H9 (cell line): ENCODE measurements at regions not wholly inside any gene's neighbourhood (a gene's known extent, or its start where the extent isn't known, plus 50 kb on each side); places are given as distances from the start of the nearest gene placed in this dataset.

ENCODE experiments used
- DNase-seq: peaks from one replicate; pipeline ENCODE4 v3.0.0-alpha.2; 2017
- H2AFZ ChIP-seq: one replicate; pipeline ENCODE4 v1.6.1; 2013; ENCODE audit warnings: mild to moderate bottlenecking, low read length, control low read depth, moderate library complexity
- H2AK5ac ChIP-seq: 2 replicates; pipeline ENCODE4 v1.6.1; 2013; ENCODE audit warnings: low read length, control low read depth, mixed read lengths; ENCODE audit not compliant: insufficient read length
- H2BK120ac ChIP-seq: one replicate; pipeline ENCODE4 v1.6.1; 2013; ENCODE audit warnings: low read depth, mild to moderate bottlenecking, low read length, control low read depth, inconsistent platforms; ENCODE audit not compliant: poor library complexity, severe bottlenecking
- H2BK12ac ChIP-seq: 2 replicates; pipeline ENCODE4 v1.6.1; 2013; ENCODE audit warnings: low read length, control low read depth, mixed read lengths, low read depth; ENCODE audit not compliant: insufficient read length
- H2BK15ac ChIP-seq: 2 replicates; pipeline ENCODE4 v1.6.1; 2013; ENCODE audit warnings: low read depth, low read length, control low read depth
- H2BK20ac ChIP-seq: one replicate; pipeline ENCODE4 v1.6.1; 2013; ENCODE audit warnings: low read depth, mild to moderate bottlenecking, low read length, control low read depth, inconsistent platforms; ENCODE audit not compliant: poor library complexity, severe bottlenecking
- H2BK5ac ChIP-seq: 2 replicates; pipeline ENCODE4 v1.6.1; 2013; ENCODE audit warnings: low read length, control low read depth, mixed read lengths; ENCODE audit not compliant: insufficient read length
- H3K14ac ChIP-seq: 2 replicates; pipeline ENCODE4 v1.6.1; 2013; ENCODE audit warnings: low read length, control low read depth; ENCODE audit not compliant: insufficient read depth
- H3K18ac ChIP-seq: 2 replicates; pipeline ENCODE4 v1.6.1; 2013; ENCODE audit warnings: low read depth, mild to moderate bottlenecking, mixed read lengths, low read length, control low read depth; ENCODE audit not compliant: insufficient read length
- H3K23ac ChIP-seq: 2 replicates; pipeline ENCODE4 v1.6.1; 2013; ENCODE audit warnings: low read length, control low read depth, mixed read lengths, low read depth; ENCODE audit not compliant: insufficient read length
- H3K23me2 ChIP-seq: 2 replicates; pipeline ENCODE4 v1.6.1; 2013; ENCODE audit warnings: low read depth, mild to moderate bottlenecking, mixed read lengths, low read length, control low read depth; ENCODE audit not compliant: insufficient read length, poor library complexity, severe bottlenecking
- H3K27ac ChIP-seq: 2 replicates; pipeline ENCODE4 v1.5.1; 2013; ENCODE audit warnings: low read length, control low read depth, mixed read lengths, low read depth; ENCODE audit not compliant: insufficient read length
- H3K27me3 ChIP-seq: 2 replicates; pipeline ENCODE4 v1.6.1; 2013; ENCODE audit warnings: low read length, control low read depth, inconsistent platforms; ENCODE audit not compliant: insufficient read depth
- H3K4ac ChIP-seq: 2 replicates; pipeline ENCODE4 v1.6.1; 2013; ENCODE audit warnings: low read depth, mild to moderate bottlenecking, control low read depth, inconsistent platforms, low read length, moderate library complexity
- H3K4me1 ChIP-seq: 2 replicates; pipeline ENCODE4 v1.6.1; 2013; ENCODE audit warnings: low read length, control low read depth, inconsistent platforms; ENCODE audit not compliant: insufficient read depth
- H3K4me2 ChIP-seq: 2 replicates; pipeline ENCODE4 v1.6.1; 2013; ENCODE audit warnings: low read length, control low read depth, mixed read lengths; ENCODE audit not compliant: insufficient read length, insufficient read depth
- H3K56ac ChIP-seq: 2 replicates; pipeline ENCODE4 v1.6.1; 2013; ENCODE audit warnings: low read depth, mild to moderate bottlenecking, mixed read lengths, low read length, control low read depth; ENCODE audit not compliant: insufficient read length
- H3K79me1 ChIP-seq: 2 replicates; pipeline ENCODE4 v1.6.1; 2013; ENCODE audit warnings: low read depth, mild to moderate bottlenecking, moderate library complexity, low read length, control low read depth, inconsistent platforms; ENCODE audit not compliant: insufficient read depth, poor library complexity, severe bottlenecking
- H3K79me2 ChIP-seq: 2 replicates; pipeline ENCODE4 v1.6.1; 2013; ENCODE audit warnings: low read length, control low read depth, inconsistent platforms; ENCODE audit not compliant: insufficient read depth
- H3K9ac ChIP-seq: 2 replicates; pipeline ENCODE4 v1.6.1; 2013; ENCODE audit warnings: low read length, control low read depth, mixed read lengths; ENCODE audit not compliant: insufficient read length; ENCODE audit errors: extremely low read depth
- H3K9me3 ChIP-seq: one replicate; pipeline ENCODE4 v1.6.1; 2013; ENCODE audit warnings: low read depth, low read length, inconsistent platforms; ENCODE audit not compliant: control insufficient read depth
- H3T11ph ChIP-seq: one replicate; pipeline ENCODE4 v1.6.1; 2013; ENCODE audit warnings: mild to moderate bottlenecking, low read length, control low read depth, inconsistent platforms
- H4K20me1 ChIP-seq: one replicate; pipeline ENCODE4 v1.6.1; 2013; ENCODE audit not compliant: control insufficient read depth, insufficient read length, insufficient read depth
- H4K5ac ChIP-seq: 2 replicates; pipeline ENCODE4 v1.6.1; 2013; ENCODE audit warnings: low read depth, mild to moderate bottlenecking, mixed read lengths, low read length, control low read depth; ENCODE audit not compliant: insufficient read length
- H4K8ac ChIP-seq: replicated peaks from 2 replicates; pipeline ENCODE4 v1.6.1; 2013; ENCODE audit warnings: low read length, control low read depth, mixed read lengths, low read depth; ENCODE audit not compliant: insufficient read length
- H4K91ac ChIP-seq: 2 replicates; pipeline ENCODE4 v1.6.1; 2013; ENCODE audit warnings: low read depth, mild to moderate bottlenecking, moderate library complexity, mixed read lengths, low read length, control low read depth; ENCODE audit not compliant: insufficient read length
- H3K27ac Mint-ChIP-seq, 3 experiments: 2 replicates in 2 of 3; 3 replicates in 1 of 3; pipeline ENCODE4 v1.8.0; 2020 to 2021; ENCODE audit warnings: mixed read lengths in 3 of 3, mild to moderate bottlenecking in 1 of 3, moderate library complexity in 1 of 3
- H3K27me3 Mint-ChIP-seq: 2 replicates; pipeline ENCODE4 v1.8.0; 2021; ENCODE audit warnings: low read depth, mild to moderate bottlenecking, moderate library complexity, mixed read lengths
- H3K36me3 Mint-ChIP-seq, 3 experiments: 2 replicates in 2 of 3; 3 replicates in 1 of 3; pipeline ENCODE4 v1.8.0; 2020 to 2021; ENCODE audit warnings: low read depth in 3 of 3, mixed read lengths in 3 of 3; ENCODE audit not compliant: insufficient read depth in 1 of 3
- H3K4me1 Mint-ChIP-seq, 2 experiments: 2 replicates each; pipeline ENCODE4 v1.8.0; 2020; ENCODE audit warnings: mixed read lengths in 2 of 2
- H3K4me3 Mint-ChIP-seq, 2 experiments: 2 replicates in 1 of 2; 3 replicates in 1 of 2; pipeline ENCODE4 v1.8.0; 2020 to 2021; ENCODE audit warnings: mild to moderate bottlenecking in 2 of 2, mixed read lengths in 2 of 2, moderate library complexity in 1 of 2
- H3K9me3 Mint-ChIP-seq, 2 experiments: 2 replicates in 1 of 2; 3 replicates in 1 of 2; pipeline ENCODE4 v1.8.0; 2020; ENCODE audit warnings: mild to moderate bottlenecking in 2 of 2, mixed read lengths in 2 of 2, moderate library complexity in 1 of 2
- CTCF ChIP-seq: fragments of 200-600 bp; sonication (generic); conservative IDR thresholded peaks from 3 replicates; pipeline ENCODE4 v1.8.0; 2021; ENCODE audit warnings: antibody characterized with exemption, mild to moderate bottlenecking
- WGBS: extraction: QIAGEN DNeasy Blood & Tissue Kit; methylation state at CpG from one replicate; pipeline ENCODE4 v1.1.7; 2013; ENCODE audit warnings: missing lambda C conversion rate, low lambda C conversion rate, mixed read lengths; ENCODE audit not compliant: insufficient read length; ENCODE audit errors: extremely low coverage; 5-methylcytosine and 5-hydroxymethylcytosine counted together

GRCh38 chrX:13893826-13894225 is 76.9 kb upstream of the GPM6B start:
- Mint-ChIP-seq H3K27me3 (no peaks in the 10 kb centered on the region), H3K36me3 (peaks cover 0 to 7% (median 3%) of the 10 kb centered on the region in 3 experiments; a peak in 4 of 7 replicates), H3K9me3 (peaks cover 21 to 43% of the 10 kb centered on the region in 2 experiments), H3K4me3 (no peak overlapping the region), H3K4me1 (peaks cover 14 to 28% of the 10 kb centered on the region in 2 experiments), H3K27ac (no peak overlapping the region)
- Histone ChIP-seq H4K5ac (no peak overlapping the region), H4K8ac (no peak overlapping the region), H2BK120ac (no peak overlapping the region), H3K79me2 (peaks cover 26% of the 10 kb centered on the region; the same call in 1 of the 2 replicates), H2BK20ac (no peak overlapping the region), H3K4me1 (peaks cover 8% of the 10 kb centered on the region; the same call in 1 of the 2 replicates), H3K9ac (no peak overlapping the region), H3K79me1 (no peaks in the 10 kb centered on the region), H2BK15ac (no peak overlapping the region), H3K27me3 (0 out of 2 replicates have a peak, but pooled peaks cover 4% of the 10 kb centered on the region), H3T11ph (no peak overlapping the region), H3K18ac (no peak overlapping the region), H4K91ac (no peak overlapping the region), H2BK12ac (no peak overlapping the region), H3K56ac (no peak overlapping the region), H3K4me2 (no peak overlapping the region), H2AFZ (no peak overlapping the region), H3K4ac (no peak overlapping the region), H2AK5ac (no peak overlapping the region), H4K20me1 (no peaks in the 10 kb centered on the region), H3K27ac (no peak overlapping the region), H3K9me3 (no peaks in the 10 kb centered on the region), H2BK5ac (no peak overlapping the region), H3K14ac (no peak overlapping the region), H3K23ac (no peak overlapping the region), H3K23me2 (no peaks in the 10 kb centered on the region)
- no peak for DNase-seq
- no peak for TF ChIP-seq CTCF
- WGBS = no CpG with 5 or more reads among the region's 5 CpGs
